IMR-90 (cell line): ENCODE measurements at regions not wholly inside any gene's neighbourhood (a gene's known extent, or its start where the extent isn't known, plus 50 kb on each side); places are given as distances from the start of the nearest gene placed in this dataset.

ENCODE experiments used
- ATAC-seq: fragments of 200-7000 bp; cut with Tn5 transposase; 2 replicates; pipeline ENCODE4 v1.9.1; 2020; ENCODE audit warnings: low read depth, mild to moderate bottlenecking, moderate library complexity
- BruUV-seq: library from RNA; stranded (reverse); fragments of 400-500 nt; replicated peaks from 2 replicates; lab custom pipeline; 2021; lab: Mats Ljungman, UMichigan
- CTCF ChIA-PET: fragments of 300-600 bp; formaldehyde crosslinking; extraction: SDS; loops from one replicate; lab custom pipeline; 2021; ENCODE audit warnings: antibody characterized with exemption; lab: Yijun Ruan, JAX
- POLR2A ChIA-PET: fragments of 300-600 bp; sonication (Branson Sonifier 250); formaldehyde crosslinking; loops from one replicate; lab custom pipeline; 2022; ENCODE audit warnings: antibody characterized with exemption; ENCODE audit not compliant: unreplicated experiment; lab: Charles Lee
- DNase-seq: peaks from one replicate; pipeline ENCODE4 v3.0.0; 2013
- H2AFZ ChIP-seq: replicated peaks from 2 replicates; pipeline ENCODE3; 2013; ENCODE audit warnings: low read length, mild to moderate bottlenecking; ENCODE audit not compliant: poor library complexity
- H2AK5ac ChIP-seq: 2 replicates; pipeline ENCODE4 v1.6.1; 2013; ENCODE audit warnings: low read depth, low read length, inconsistent platforms
- H2AK9ac ChIP-seq: replicated peaks from 2 replicates; pipeline ENCODE3; 2013; ENCODE audit warnings: mild to moderate bottlenecking, low read depth, low read length, moderate library complexity; ENCODE audit not compliant: poor library complexity
- H2BK120ac ChIP-seq: 2 replicates; pipeline ENCODE4 v1.6.1; 2013; ENCODE audit warnings: low read depth, low read length, inconsistent platforms
- H2BK15ac ChIP-seq: 3 replicates; pipeline ENCODE4 v1.6.1; 2013; ENCODE audit warnings: low read depth, low read length, inconsistent platforms
- H2BK20ac ChIP-seq: 2 replicates; pipeline ENCODE4 v1.6.1; 2013; ENCODE audit warnings: low read depth, mild to moderate bottlenecking, inconsistent platforms, low read length, moderate library complexity
- H2BK5ac ChIP-seq: 2 replicates; pipeline ENCODE4 v1.6.1; 2013; ENCODE audit warnings: mild to moderate bottlenecking, low read depth, low read length, inconsistent platforms; ENCODE audit not compliant: poor library complexity, severe bottlenecking
- H3K14ac ChIP-seq: replicated peaks from 2 replicates; pipeline ENCODE4 v1.6.1; 2013; ENCODE audit warnings: low read depth, low read length, inconsistent platforms
- H3K18ac ChIP-seq: 2 replicates; pipeline ENCODE4 v1.6.1; 2013; ENCODE audit warnings: low read depth, low read length, control low read depth
- H3K23ac ChIP-seq: 2 replicates; pipeline ENCODE4 v1.6.1; 2013; ENCODE audit warnings: low read depth, low read length, inconsistent platforms
- H3K27ac ChIP-seq: 2 replicates; pipeline ENCODE4 v1.5.1; 2013; ENCODE audit warnings: mild to moderate bottlenecking, control low read depth, low read length; ENCODE audit not compliant: insufficient read depth
- H3K27me3 ChIP-seq: 2 replicates; pipeline ENCODE4 v1.6.1; 2013; ENCODE audit warnings: low read length; ENCODE audit not compliant: control insufficient read depth, insufficient read depth
- H3K36me3 ChIP-seq: 2 replicates; pipeline ENCODE4 v1.6.1; 2013; ENCODE audit warnings: low read length, mixed read lengths; ENCODE audit not compliant: control insufficient read depth, insufficient read depth
- H3K4ac ChIP-seq: 2 replicates; pipeline ENCODE4 v1.6.1; 2013; ENCODE audit warnings: low read depth, low read length, inconsistent platforms
- H3K4me1 ChIP-seq: 2 replicates; pipeline ENCODE4 v1.6.1; 2013; ENCODE audit warnings: low read length, mixed read lengths; ENCODE audit not compliant: control insufficient read depth, insufficient read depth
- H3K4me2 ChIP-seq: 2 replicates; pipeline ENCODE4 v1.6.1; 2013; ENCODE audit warnings: low read depth, mild to moderate bottlenecking, control low read depth, low read length, moderate library complexity
- H3K4me3 ChIP-seq: 2 replicates; pipeline ENCODE4 v1.5.1; 2013; ENCODE audit warnings: low read depth, mild to moderate bottlenecking, control low read depth, low read length, moderate library complexity; ENCODE audit not compliant: insufficient read depth
- H3K56ac ChIP-seq: 2 replicates; pipeline ENCODE4 v1.6.1; 2013; ENCODE audit warnings: low read length, inconsistent platforms; ENCODE audit not compliant: insufficient read depth; ENCODE audit errors: extremely low read depth
- H3K79me1 ChIP-seq, 2 experiments: 2 replicates each; pipeline ENCODE4 v1.6.1; 2013; ENCODE audit warnings: low read length in 2 of 2, inconsistent platforms in 1 of 2, low read depth in 1 of 2
- H3K9ac ChIP-seq: 2 replicates; pipeline ENCODE4 v1.6.1; 2013; ENCODE audit warnings: low read depth, low read length, control low read depth
- H3K9me1 ChIP-seq: 2 replicates; pipeline ENCODE4 v1.6.1; 2013; ENCODE audit warnings: low read length, inconsistent platforms; ENCODE audit not compliant: insufficient read depth
- H3K9me3 ChIP-seq: 2 replicates; pipeline ENCODE4 v1.6.1; 2013; ENCODE audit warnings: low read length; ENCODE audit not compliant: control insufficient read depth, insufficient read depth
- H4K20me1 ChIP-seq: 2 replicates; pipeline ENCODE4 v1.6.1; 2013; ENCODE audit warnings: low read length, inconsistent platforms; ENCODE audit not compliant: insufficient read depth
- H4K5ac ChIP-seq: 2 replicates; pipeline ENCODE4 v1.6.1; 2013; ENCODE audit warnings: mild to moderate bottlenecking, low read depth, low read length, control low read depth
- H4K8ac ChIP-seq, 2 experiments: 2 replicates each; pipeline ENCODE4 v1.6.1; 2013; ENCODE audit warnings: low read depth in 2 of 2, low read length in 2 of 2, control low read depth in 1 of 2, inconsistent platforms in 1 of 2
- H4K91ac ChIP-seq: 2 replicates; pipeline ENCODE4 v1.6.1; 2013; ENCODE audit warnings: low read depth, low read length, inconsistent platforms; ENCODE audit not compliant: insufficient read depth
- BHLHE40 ChIP-seq: fragments of 150-350 bp; IDR thresholded peaks from 2 replicates; pipeline ENCODE4 v1.6.1; 2016; ENCODE audit warnings: mild to moderate bottlenecking, low read depth, low read length
- CEBPB ChIP-seq: IDR thresholded peaks from 2 replicates; pipeline ENCODE4 v1.6.1; 2012; ENCODE audit warnings: low read depth, low read length, improper control_type of control experiment
- FOS ChIP-seq: fragments of 150-350 bp; IDR thresholded peaks from 2 replicates; pipeline ENCODE4 v1.6.1; 2016; ENCODE audit warnings: low read depth, low read length
- MAFK ChIP-seq: IDR thresholded peaks from 2 replicates; pipeline ENCODE4 v1.6.1; 2012; ENCODE audit warnings: low read depth, low read length, improper control_type of control experiment
- MAZ ChIP-seq: IDR thresholded peaks from 2 replicates; pipeline ENCODE4 v1.6.1; 2012; ENCODE audit warnings: low read depth, mild to moderate bottlenecking, low read length, improper control_type of control experiment, moderate library complexity, borderline replicate concordance
- MXI1 ChIP-seq: IDR thresholded peaks from 2 replicates; pipeline ENCODE4 v1.6.1; 2012; ENCODE audit warnings: low read depth, mild to moderate bottlenecking, low read length, moderate library complexity, borderline replicate concordance
- NFE2L2 ChIP-seq: fragments of 150-350 bp; IDR thresholded peaks from 2 replicates; pipeline ENCODE4 v1.6.1; 2016; ENCODE audit warnings: low read depth, mild to moderate bottlenecking, low read length
- RAD21 ChIP-seq: IDR thresholded peaks from 2 replicates; pipeline ENCODE4 v1.6.1; 2012; ENCODE audit warnings: low read length, improper control_type of control experiment
- RFX5 ChIP-seq: IDR thresholded peaks from 2 replicates; pipeline ENCODE4 v1.8.0; 2012; ENCODE audit warnings: low read depth, mild to moderate bottlenecking, low read length, moderate library complexity
- WGBS, 2 experiments: methylation state at CpG; one replicate each; pipeline versions ENCODE4 v1.1.5 to v1.1.7; 2013; ENCODE audit warnings: missing lambda C conversion rate in 2 of 2; ENCODE audit not compliant: insufficient read length in 1 of 2; ENCODE audit errors: extremely low coverage in 2 of 2; 5-methylcytosine and 5-hydroxymethylcytosine counted together
- dilution Hi-C: fragments of 300-500 bp; cut with HindIII; formaldehyde crosslinking; loops from one replicate; pipeline ENCODE4 v1.14.3; 2018; ENCODE audit warnings: low sequenced_read_pairs; ENCODE audit not compliant: unreplicated experiment
- in situ Hi-C: fragments of 300-500 bp; cut with MboI; formaldehyde crosslinking; loops from 3 replicates; pipeline ENCODE4 v1.14.3; 2019; ENCODE audit warnings: low sequenced_read_pairs, inconsistent platforms, mixed read lengths
- intact Hi-C: fragments of 100-400 bp; cut with micrococcal nuclease; formaldehyde crosslinking; loops from 2 replicates; pipeline ENCODE4 v1.10.0; 2022
- TF ChIP-seq, protein P1 (sequence below): fragments of 150-350 bp; IDR thresholded peaks from 2 replicates; pipeline ENCODE4 v1.6.1; 2016; ENCODE audit warnings: low read depth, mild to moderate bottlenecking, low read length, moderate library complexity, borderline replicate concordance

GRCh38 chr9:80595192-80595591, 1023.4 kb downstream of the TLE4 start:
- Histone ChIP-seq H2AFZ (no peak overlapping the region), H2BK20ac (no peak overlapping the region), H3K4me3 (no peak overlapping the region), H3K56ac (no peak overlapping the region), H3K14ac (no peak overlapping the region), H4K20me1 (no peaks in the 10 kb centered on the region), H3K4me2 (no peak overlapping the region), H2BK15ac (no peak overlapping the region), H2AK5ac (no peak overlapping the region), H3K27ac (no peak overlapping the region), H4K91ac (no peak overlapping the region), H2BK120ac (no peak overlapping the region), H3K9me1 (no peaks in the 10 kb centered on the region), H3K27me3 (no peaks in the 10 kb centered on the region), H3K18ac (no peak overlapping the region), H3K36me3 (no peaks in the 10 kb centered on the region), H3K4ac (no peak overlapping the region), H3K9ac (no peak overlapping the region), H3K23ac (no peak overlapping the region), H4K5ac (no peak overlapping the region), H3K9me3 (no peaks in the 10 kb centered on the region), H2BK5ac (no peak overlapping the region), H3K79me1 (no peaks in the 10 kb centered on the region), H2AK9ac (no peak overlapping the region), H3K4me1 (no peaks in the 10 kb centered on the region), H4K8ac (no peak overlapping the region)
- DNase-seq: no peak
- intact Hi-C loops: no loop called here
- ChIA-PET POLR2A (no interaction called here), CTCF (no interaction called here)
- no TSS peak for BruUV-seq
- no CpG with 5 or more reads among the region's 4 CpGs for WGBS, 2 experiments
- TF ChIP-seq RFX5 (no peak), NFE2L2 (no peak), MAFK (no peak), MXI1 (no peak), BHLHE40 (no peak), FOS (no peak), RAD21 (no peak), CEBPB (no peak), MAZ (no peak)
- TF ChIP-seq, protein P1, sequence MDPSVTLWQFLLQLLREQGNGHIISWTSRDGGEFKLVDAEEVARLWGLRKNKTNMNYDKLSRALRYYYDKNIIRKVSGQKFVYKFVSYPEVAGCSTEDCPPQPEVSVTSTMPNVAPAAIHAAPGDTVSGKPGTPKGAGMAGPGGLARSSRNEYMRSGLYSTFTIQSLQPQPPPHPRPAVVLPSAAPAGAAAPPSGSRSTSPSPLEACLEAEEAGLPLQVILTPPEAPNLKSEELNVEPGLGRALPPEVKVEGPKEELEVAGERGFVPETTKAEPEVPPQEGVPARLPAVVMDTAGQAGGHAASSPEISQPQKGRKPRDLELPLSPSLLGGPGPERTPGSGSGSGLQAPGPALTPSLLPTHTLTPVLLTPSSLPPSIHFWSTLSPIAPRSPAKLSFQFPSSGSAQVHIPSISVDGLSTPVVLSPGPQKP: no peak
- dilution Hi-C loops: no loop called here
- ATAC-seq: no peak
- in situ Hi-C loops: no loop called here
